ENCODE measurements at regions not wholly inside any gene's neighbourhood (a gene's known extent, or its start where the extent isn't known, plus 50 kb on each side); places are given as distances from the start of the nearest gene placed in this dataset.

- Histone ChIP-seq H2BK12ac (ENCODE audit: low read depth, low read length) (no peak overlapping the region), H4K91ac (replicated peaks; ENCODE audit: insufficient read length, low read length) (no peak overlapping the region), H2BK20ac (ENCODE audit: low read length) (no peak overlapping the region), H3K36me3 (ENCODE audit: control insufficient read depth in 2 of 4, insufficient read depth in 4 of 4, low read length in 3 of 4) (no peaks in the 10 kb centered on the region), H2BK120ac (replicated peaks; ENCODE audit: low read depth, low read length) (no peak overlapping the region), H4K8ac (ENCODE audit: extremely low read depth, insufficient read depth, low read length) (no peak overlapping the region), H3K14ac (ENCODE audit: insufficient read length) (no peak overlapping the region), H3K9ac (replicated peaks in 1 of 4; ENCODE audit: extremely low read depth in 1 of 4, low read depth in 3 of 4, low read length in 3 of 4) (no peak overlapping the region), H3K27me3 (replicated peaks in 1 of 4; ENCODE audit: control insufficient read depth in 3 of 4, extremely low read depth in 1 of 4, insufficient read depth in 3 of 4, low read length in 3 of 4) (peaks cover 0 to 2% (median 0%) of the 10 kb centered on the region in 4 experiments; a peak in 1 of 7 replicates), H3K4me1 (replicated peaks in 1 of 4; ENCODE audit: control insufficient read depth in 3 of 4, insufficient read depth in 4 of 4, low read length in 3 of 4) (no peaks in the 10 kb centered on the region), H3K23me2 (ENCODE audit: low read depth, low read length) (no peaks in the 10 kb centered on the region), H2BK15ac (ENCODE audit: low read length) (no peak overlapping the region), H3K18ac (ENCODE audit: extremely low read depth, low read length) (no peak overlapping the region), H4K20me1 (replicated peaks in 1 of 2; ENCODE audit: control insufficient read depth in 1 of 2, insufficient read depth in 2 of 2, low read length in 2 of 2) (no peaks in the 10 kb centered on the region), H3K79me1 (ENCODE audit: low read depth, low read length) (no peaks in the 10 kb centered on the region), H3K4ac (replicated peaks; ENCODE audit: insufficient read length, low read depth, low read length) (no peak overlapping the region), H3K27ac (ENCODE audit: low read depth, low read length) (no peak overlapping the region), H3K4me2 (ENCODE audit: insufficient read depth in 1 of 2, low read depth in 2 of 2, low read length in 2 of 2) (no peak overlapping the region), H3K56ac (replicated peaks; ENCODE audit: insufficient read length, low read depth, low read length) (no peak overlapping the region), H3K4me3 (ENCODE audit: extremely low read depth in 1 of 4, insufficient read depth in 2 of 4, low read depth in 3 of 4, low read length in 4 of 4) (no peak overlapping the region), H3K23ac (ENCODE audit: insufficient read length) (no peak overlapping the region), H3K9me3 (ENCODE audit: insufficient read depth in 2 of 2, low read depth in 1 of 2, low read length in 1 of 2) (no peaks in the 10 kb centered on the region), H2AK5ac (ENCODE audit: low read depth, low read length) (no peak overlapping the region), H4K5ac (ENCODE audit: insufficient read length, low read depth, low read length) (no peak overlapping the region), H3K79me2 (ENCODE audit: control insufficient read depth in 1 of 2, insufficient read depth in 2 of 2, low read length in 2 of 2) (no peaks in the 10 kb centered on the region), H2BK5ac (ENCODE audit: low read depth, low read length) (no peak overlapping the region), H2AFZ (ENCODE audit: low read length) (no peak overlapping the region)
- TF ChIP-seq NANOG (IDR thresholded peaks at IDR 0.05; ENCODE audit: insufficient read depth, low read depth, low read length, poor library complexity, severe bottlenecking) = no peak
- no peak for TF ChIP-seq POU5F1 (IDR thresholded peaks at IDR 0.05; ENCODE audit: low read depth, low read length)
- no peak for TF ChIP-seq TCF12 (IDR thresholded peaks at IDR 0.05; ENCODE audit: low read depth, low read length)
- TF ChIP-seq E2F6 (IDR thresholded peaks at IDR 0.05) = no peak
- TF ChIP-seq JUND (IDR thresholded peaks at IDR 0.05; ENCODE audit: low read length) = no peak
- TF ChIP-seq HDAC2 (IDR thresholded peaks at IDR 0.05; ENCODE audit: borderline replicate concordance in 1 of 2, low read depth in 2 of 2, low read length in 2 of 2) = no peak
- no peak for TF ChIP-seq MAFK (IDR thresholded peaks at IDR 0.05; ENCODE audit: low read depth, low read length)
- no peak for TF ChIP-seq KDM1A (IDR thresholded peaks at IDR 0.05; ENCODE audit: borderline replicate concordance, low read length)
- no peak for TF ChIP-seq CHD2 (IDR thresholded peaks at IDR 0.05; ENCODE audit: low read length)
- TF ChIP-seq SP1 (IDR thresholded peaks at IDR 0.05; ENCODE audit: low read depth, low read length) = no peak
- no peak for TF ChIP-seq SIN3A (conservative IDR thresholded peaks at IDR 0.05 in 1 of 2, IDR thresholded peaks at IDR 0.05 in 1 of 2; ENCODE audit: low read depth in 1 of 2, low read length in 2 of 2)
- no peak for TF ChIP-seq BACH1 (IDR thresholded peaks at IDR 0.05; ENCODE audit: low read length)
- DNase-seq (ENCODE audit: low read depth in 1 of 2, low spot score in 2 of 2) (no peak), FAIRE-seq (no peak)
- POLR2A ChIA-PET (ENCODE audit: partially characterized antibody) = no interaction called here
- WGBS, 2 experiments (ENCODE audit: extremely low coverage in 1 of 2, insufficient coverage in 1 of 2, insufficient read length in 1 of 2, insufficient replicate concordance in 2 of 2, low coverage in 1 of 2, low lambda C conversion rate in 2 of 2, missing lambda C conversion rate in 1 of 2) = 85% methylated on average over 2 of the region's 2 CpGs; no CpG with 5 or more reads in 1 of the 2 experiments
- CTCF ChIA-PET (ENCODE audit: partially characterized antibody) = interaction anchor here (0.6 kb wide), 1 partner anchor 398 kb away, joined by 3 read pairs; no protein-coding TSS in a partner anchor
Observed at GRCh38 chr7:46754140-46754720, 827.7 kb downstream of the TNS3 start.

All from H1 (cell line).